GM06990 (cell line): ENCODE measurements at regions not wholly inside any gene's neighbourhood (a gene's known extent, or its start where the extent isn't known, plus 50 kb on each side); places are given as distances from the start of the nearest gene placed in this dataset.
A peak's percentile ranks its signal among the peaks of the same experiment; 100 is the strongest.

ENCODE experiments used
- DNase-seq: peaks from one replicate; pipeline ENCODE4 v3.0.0-alpha.2; 2011; ENCODE audit not compliant: insufficient read length; ENCODE audit errors: extremely low read depth
- H3K27me3 ChIP-seq: replicated peaks from 2 replicates; pipeline ENCODE4 v1.6.0; 2011; ENCODE audit warnings: low read length; ENCODE audit not compliant: control insufficient read depth, insufficient read depth
- H3K36me3 ChIP-seq: 2 replicates; pipeline ENCODE4 v1.5.1; 2011; ENCODE audit warnings: low read length; ENCODE audit not compliant: control insufficient read depth, insufficient read depth
- H3K4me3 ChIP-seq: replicated peaks from 2 replicates; pipeline ENCODE4 v1.5.1; 2011; ENCODE audit warnings: low read depth, mild to moderate bottlenecking, control low read depth, low read length
- TF ChIP-seq, protein P1 (sequence below): IDR thresholded peaks from 2 replicates; pipeline ENCODE4 v1.5.1; 2011; ENCODE audit warnings: low read length, control low read depth, mild to moderate bottlenecking, inconsistent platforms; ENCODE audit not compliant: insufficient read depth, poor library complexity, severe bottlenecking

GRCh38 chr11:123250892-123251656, 56.0 kb upstream of the CLMP start:
- Histone ChIP-seq H3K27me3 (no peaks in the 10 kb centered on the region; the same call in 1 of the 2 replicates), H3K36me3 (no peaks in the 10 kb centered on the region), H3K4me3 (no peak overlapping the region)
- TF ChIP-seq, protein P1, sequence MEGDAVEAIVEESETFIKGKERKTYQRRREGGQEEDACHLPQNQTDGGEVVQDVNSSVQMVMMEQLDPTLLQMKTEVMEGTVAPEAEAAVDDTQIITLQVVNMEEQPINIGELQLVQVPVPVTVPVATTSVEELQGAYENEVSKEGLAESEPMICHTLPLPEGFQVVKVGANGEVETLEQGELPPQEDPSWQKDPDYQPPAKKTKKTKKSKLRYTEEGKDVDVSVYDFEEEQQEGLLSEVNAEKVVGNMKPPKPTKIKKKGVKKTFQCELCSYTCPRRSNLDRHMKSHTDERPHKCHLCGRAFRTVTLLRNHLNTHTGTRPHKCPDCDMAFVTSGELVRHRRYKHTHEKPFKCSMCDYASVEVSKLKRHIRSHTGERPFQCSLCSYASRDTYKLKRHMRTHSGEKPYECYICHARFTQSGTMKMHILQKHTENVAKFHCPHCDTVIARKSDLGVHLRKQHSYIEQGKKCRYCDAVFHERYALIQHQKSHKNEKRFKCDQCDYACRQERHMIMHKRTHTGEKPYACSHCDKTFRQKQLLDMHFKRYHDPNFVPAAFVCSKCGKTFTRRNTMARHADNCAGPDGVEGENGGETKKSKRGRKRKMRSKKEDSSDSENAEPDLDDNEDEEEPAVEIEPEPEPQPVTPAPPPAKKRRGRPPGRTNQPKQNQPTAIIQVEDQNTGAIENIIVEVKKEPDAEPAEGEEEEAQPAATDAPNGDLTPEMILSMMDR: no peak
- DNase-seq: no peak

DNA sequence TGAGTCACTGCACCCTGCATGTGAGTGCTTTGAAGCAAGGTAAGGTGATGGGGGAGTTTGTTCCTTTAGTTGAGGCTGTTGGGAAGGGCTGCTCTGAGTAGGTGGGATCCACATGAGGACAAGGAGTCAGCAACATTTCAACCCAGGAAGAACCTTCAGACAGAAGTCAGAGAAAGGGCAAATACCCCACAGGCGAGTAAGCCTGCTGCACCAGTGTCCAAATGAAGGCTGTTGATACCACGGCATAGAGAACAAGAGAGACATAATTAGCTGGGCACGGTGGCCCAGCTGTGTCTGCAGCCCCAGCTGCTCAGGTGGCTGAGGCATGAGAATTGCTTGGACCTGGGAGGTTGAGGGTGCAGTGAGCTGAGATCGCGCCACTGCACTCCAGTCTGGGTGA, 54.3 kb upstream of the CLMP start:
- DNase-seq: no peak
- TF ChIP-seq, protein P1: no peak
- Histone ChIP-seq H3K36me3 (no peaks in the 10 kb centered on the region), H3K4me3 (no peak overlapping the region), H3K27me3 (no peaks in the 10 kb centered on the region; the same call in none of the 2 replicates)

GRCh38 chr11:123247813-123248379, 52.8 kb upstream of the CLMP start:
- TF ChIP-seq, protein P1: no peak
- H3K27me3 ChIP-seq: no peaks in the 10 kb centered on the region; the same call in none of the 2 replicates
- H3K36me3 ChIP-seq: no peaks in the 10 kb centered on the region
- H3K4me3 ChIP-seq: no peak overlapping the region
- DNase-seq: no peak

GRCh38 chr11:123247496-123247799, 52.4 kb upstream of the CLMP start:
- DNase-seq: no peak
- no peak overlapping the region for H3K4me3 ChIP-seq
- no peaks in the 10 kb centered on the region; the same call in none of the 2 replicates for H3K27me3 ChIP-seq
- no peaks in the 10 kb centered on the region for H3K36me3 ChIP-seq
- TF ChIP-seq, protein P1: no peak

DNA sequence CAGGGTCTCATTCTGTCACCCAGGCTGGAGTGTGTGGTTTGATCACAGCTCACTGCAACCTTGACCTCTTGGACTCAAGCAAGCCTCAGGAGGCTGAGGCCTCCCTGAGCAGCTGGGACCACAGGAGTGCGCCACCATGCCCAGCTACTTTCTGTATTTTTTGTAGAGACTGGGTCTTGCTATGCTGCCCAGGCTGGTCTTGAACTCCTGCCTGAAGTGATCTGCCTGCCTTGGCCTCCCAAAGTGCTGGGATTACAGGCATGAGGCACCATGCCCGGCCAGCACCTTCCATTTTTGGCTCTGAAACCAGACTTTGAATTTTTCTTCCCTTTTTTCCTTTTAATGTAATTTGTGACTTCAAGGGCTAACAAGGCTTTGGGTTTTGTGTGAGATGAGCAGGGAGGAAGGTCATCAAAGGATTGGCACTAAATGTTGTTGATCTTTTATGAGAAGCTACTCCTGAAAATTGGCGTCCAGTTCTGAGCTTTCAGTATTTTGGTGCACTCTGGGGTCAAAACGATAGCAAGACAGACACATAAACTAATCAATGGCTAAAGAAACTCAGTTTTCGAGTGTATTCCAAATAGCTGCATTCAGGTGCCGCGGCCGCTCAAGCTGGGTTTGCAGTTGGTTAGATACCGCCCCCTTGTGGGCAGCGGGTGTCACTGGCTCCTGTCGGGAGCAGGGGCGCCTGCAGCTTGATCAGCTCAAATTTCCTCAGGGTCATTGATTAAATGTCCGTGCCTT, 51.9 kb upstream of the CLMP start:
- TF ChIP-seq, protein P1: peak; percentile 98
- H3K4me3 ChIP-seq: no peak overlapping the region
- no peaks in the 10 kb centered on the region for H3K36me3 ChIP-seq
- no peaks in the 10 kb centered on the region; the same call in none of the 2 replicates for H3K27me3 ChIP-seq
- peak; percentile 68 for DNase-seq
